NCI-H187 treated with DMSO at 0.1 percent for 48 hours (cell line): ENCODE measurements at regions not wholly inside any gene's neighbourhood (a gene's known extent, or its start where the extent isn't known, plus 50 kb on each side); places are given as distances from the start of the nearest gene placed in this dataset.
"Not testable (repeated sequence)": the region's sequence is repeated elsewhere in the genome, so short reads cannot be mapped to it uniquely, and the experiment has no call there.

Experiments
- DNase-seq: peaks from one replicate; lab custom pipeline; 2025; lab: John Stamatoyannopoulos, UW

DNA sequence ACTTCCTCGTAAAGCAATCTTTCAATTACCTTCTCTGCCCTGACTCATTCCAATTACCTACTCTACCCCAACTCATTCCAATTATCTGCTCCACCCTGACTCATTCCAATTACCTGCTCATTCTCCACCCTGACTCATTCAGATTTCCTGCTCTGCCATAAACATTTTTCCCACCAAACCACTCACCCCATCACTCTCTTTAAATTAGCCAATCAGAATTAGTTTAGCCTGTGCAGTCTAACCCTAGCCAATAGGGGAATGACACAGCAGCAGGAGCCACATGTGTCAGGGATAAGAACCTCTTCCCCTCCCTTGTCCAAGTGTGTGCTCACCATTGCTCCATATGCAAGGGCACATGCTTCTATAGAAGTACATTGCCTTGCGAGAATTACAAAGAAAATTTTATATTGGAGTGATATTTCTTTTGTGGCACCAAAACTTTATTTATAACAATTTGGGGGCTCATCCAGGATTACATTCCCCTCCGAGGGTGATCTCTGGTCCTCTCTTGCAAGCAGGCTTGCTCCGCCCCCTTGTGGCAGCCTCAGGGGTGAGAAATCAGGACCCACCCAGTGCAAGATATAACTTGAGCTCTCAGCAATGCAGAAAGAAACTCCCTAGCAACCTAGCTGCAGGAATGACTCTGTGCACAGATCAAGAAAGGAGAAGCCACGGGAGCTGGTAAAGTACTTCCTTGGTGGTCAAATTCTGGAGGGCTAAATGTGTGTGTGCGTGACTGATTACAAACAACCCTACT lies 551.9 kb upstream of the EYS start:
- DNase-seq: not testable (repeated sequence)

DNA sequence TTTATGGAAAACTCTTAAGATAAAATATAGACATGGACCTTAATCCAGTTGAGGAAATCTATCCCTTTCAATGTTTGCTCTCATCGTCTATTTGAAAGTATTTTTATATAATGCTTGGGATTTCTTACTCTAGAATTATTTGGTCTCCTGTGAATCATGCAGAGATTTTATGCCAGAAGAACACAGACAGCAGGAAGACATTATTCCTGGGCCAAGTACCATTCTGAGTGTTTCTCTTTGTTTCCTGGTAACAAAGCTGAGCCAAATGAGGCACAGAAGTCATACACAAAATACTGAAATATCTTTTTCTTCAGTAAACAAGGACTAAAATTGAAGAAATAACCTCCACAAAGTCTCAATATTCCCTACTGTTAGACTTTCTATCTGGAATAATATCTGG lies 538.2 kb upstream of the EYS start:
- DNase-seq: no peak

DNA sequence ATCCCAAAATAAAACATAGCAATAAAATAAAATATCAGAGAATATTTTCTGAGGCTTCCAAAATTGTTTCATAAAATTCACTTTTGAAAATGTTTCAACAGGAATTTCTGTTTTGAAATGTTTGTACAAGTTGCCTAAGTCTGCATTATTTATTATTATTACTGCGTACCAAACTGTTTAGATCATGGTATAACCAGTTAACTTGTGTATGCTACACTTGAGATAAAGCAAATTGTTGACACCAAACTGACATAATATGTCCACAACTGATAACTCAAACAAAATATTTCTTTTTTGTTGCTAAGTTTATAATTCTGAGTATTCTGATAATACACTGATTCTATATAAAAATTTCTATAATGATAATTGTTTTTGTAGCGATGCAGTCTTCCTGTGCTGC lies 531.8 kb upstream of the EYS start:
- DNase-seq: no peak

DNA sequence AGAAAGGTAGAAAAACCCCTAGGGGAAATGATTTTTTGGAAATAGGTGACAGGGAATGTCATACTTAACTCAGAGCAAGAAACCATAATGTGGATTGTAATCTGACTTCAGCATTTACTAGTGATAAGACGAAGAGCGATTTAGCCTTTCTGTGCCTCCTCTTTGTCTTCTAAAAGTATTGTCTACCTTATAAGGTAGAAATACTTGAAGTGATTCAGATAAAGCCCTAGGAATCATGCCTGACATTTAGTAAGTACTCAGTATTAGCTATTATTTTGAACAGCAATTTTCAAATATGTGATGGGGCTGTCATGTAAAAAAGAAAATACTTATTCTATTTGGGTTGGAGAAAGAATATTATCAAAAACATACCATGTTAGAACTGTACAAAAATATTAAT lies 525.9 kb upstream of the EYS start:
- DNase-seq: no peak

DNA sequence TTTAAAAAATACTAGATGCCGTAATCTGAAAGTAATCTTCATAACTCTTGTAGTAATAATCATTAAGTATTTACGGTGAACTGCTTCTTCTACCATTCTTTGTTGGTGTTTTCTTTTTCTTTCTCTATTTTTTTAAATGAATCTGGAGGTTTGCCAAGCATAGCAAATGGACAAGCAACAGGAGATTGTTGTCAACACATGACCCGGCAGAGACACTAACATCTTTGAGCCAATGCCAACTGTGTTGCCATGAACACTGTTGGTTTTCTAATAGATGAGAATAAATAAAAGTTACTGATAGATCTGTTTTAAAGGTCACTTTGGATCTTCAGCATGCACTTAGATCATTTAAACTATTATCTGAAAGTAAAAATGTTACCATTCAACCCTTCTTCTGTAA lies 523.6 kb upstream of the EYS start:
- DNase-seq: no peak

DNA sequence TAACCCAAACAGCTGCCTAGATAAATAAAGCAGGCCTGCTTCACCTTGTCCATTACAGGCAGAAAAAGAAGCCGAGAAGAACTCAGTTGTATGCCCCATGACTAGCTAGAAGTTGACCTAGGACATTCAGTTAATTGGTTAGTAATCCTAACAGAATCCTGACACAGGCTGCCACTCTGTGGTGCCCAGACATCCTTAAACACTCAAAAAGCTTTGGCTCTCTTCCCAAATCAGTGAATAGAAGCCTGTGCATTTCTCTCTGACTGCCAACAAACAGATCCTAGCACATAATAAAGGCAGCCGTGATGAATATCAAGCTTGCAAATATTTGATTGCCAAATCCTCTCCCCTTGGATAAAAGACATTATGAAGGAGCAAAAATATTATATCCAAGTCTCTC lies 519.1 kb upstream of the EYS start:
- DNase-seq: no peak

DNA sequence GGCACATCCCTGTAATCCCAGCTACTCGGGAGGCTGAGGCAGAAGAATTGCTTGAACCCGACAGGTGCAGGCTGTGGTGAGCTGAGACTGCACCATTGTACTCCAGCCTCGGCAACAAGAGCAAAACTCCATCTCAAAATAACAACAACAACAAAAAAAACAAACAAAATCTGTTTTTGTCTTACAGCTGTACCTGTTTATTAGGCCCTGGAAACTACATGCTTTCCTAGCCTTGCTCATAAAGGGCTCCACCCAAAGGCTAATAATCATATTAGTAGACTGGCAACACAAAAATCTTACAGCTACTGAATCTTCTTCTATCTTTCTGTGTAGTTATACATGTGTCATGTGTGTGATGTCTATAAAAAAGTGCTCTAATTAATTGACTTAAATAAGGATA lies 503.9 kb upstream of the EYS start:
- no peak for DNase-seq

DNA sequence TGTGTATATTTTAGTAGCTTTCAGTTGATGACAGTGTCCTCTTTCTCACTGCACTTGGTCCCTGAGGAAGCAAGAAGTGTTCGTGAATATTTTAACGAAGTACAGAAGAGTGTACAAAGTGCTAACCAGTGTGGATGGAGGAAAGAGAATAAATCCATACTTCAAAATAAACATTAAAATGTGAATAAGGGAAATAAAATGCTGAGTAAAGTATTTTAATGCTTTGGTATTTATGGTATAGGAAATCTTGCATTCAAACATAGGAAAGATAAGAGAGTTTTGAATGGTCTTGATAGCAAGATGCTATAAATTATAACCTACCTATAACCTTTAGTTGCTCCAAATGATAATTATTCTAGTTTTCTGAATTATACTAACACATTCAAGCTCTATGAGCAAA lies 493.4 kb upstream of the EYS start:
- no peak for DNase-seq

DNA sequence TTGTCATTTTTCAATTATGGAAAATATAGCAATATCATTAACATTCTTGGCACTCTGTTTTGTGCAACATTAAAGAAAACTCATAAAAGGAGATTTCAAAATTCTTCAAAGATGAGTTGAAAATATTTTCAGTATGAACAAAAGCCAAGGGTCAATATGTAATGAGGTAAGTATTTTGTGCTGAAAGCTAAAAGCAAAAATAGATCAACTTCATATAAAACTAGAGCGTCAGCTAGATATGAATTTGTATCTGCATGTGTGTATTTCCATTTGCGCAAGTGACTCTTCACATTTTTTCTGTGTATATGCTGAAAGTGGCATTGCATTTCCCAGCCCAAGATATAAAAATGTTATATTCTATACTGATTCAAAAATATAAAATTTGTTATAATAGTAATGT lies 492.1 kb upstream of the EYS start:
- no peak for DNase-seq

DNA sequence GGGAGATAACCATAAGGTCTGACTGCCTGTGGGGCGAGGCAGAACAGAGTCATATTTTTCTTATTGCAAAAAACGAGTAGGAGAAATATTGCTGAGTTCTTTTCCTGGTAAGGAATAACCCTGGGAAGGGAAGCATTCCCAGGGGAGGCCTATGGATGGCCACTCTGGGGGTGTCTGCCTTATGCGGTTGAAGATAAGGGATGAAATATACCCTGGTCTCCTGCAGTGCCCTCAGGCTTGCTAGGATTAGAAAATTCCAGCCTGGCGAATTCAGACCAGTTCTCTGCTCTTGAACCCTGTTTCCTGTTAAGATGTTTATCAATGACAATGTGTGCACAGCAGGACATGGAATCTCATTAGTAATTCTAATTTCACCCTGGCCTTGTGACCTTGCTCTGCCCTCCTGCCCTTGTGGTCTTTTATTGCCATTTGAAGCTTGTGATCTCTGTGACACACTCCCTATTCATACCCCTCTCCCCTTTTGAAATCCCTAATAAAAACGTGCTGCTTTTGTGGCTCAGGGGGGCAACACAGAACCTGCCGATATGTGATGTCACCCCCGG lies 491.1 kb upstream of the EYS start:
- DNase-seq: no peak

DNA sequence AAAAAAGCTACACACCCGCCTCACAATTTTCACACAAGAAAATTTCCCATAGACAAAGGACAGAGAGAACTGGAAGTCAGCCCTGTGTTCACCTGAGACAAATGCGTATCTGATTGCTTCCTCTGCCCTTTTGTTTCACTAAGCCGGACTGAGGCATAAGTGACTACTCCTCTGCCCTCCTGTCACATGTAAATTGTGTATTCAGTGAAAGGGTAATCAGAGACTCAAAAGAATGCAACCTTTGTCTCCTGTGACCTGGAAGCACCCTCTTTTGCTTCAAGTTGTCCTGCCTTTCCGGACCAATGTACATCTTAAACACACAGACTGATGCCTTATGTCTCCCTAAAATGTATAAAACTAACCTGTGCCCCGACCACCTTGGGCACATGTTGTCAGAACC lies 483.8 kb upstream of the EYS start:
- DNase-seq: no peak

DNA sequence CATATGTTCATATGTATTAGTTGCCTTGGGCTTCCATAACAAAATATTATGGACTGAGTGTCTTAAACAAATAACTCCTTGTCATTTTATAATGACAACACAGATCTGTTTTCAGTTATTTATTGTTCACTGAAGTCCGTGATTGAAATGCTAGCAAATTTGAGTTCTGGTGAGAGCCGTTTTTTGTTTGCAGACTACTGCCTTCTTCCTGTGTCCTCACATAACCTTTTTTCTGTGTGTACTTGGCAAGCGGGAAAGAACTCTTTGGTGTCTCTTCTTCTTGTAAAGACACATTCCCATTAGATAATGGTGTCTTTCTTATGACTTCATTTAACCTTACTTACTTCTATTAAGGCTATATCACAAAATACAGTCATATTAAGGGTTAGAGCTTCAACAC lies 482.9 kb upstream of the EYS start:
- no peak for DNase-seq

DNA sequence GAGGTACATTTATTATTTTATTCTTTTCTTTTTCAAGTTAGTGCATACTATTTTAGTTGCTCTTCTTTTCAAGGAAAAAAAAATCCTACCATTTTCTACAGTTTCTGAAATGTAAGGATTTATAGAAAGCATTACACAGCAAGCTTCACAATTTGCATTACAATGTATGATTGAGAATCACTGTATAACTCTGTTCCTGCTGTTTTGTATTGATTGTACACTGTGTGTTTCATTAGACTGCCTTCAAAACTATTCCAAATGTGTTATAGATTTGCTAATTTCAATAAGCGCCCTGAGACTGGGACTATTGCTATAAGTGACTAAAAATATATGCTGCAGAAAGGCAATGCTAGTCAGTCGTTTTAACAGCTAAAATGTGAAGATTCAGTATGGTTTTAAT lies 479.7 kb upstream of the EYS start:
- no peak for DNase-seq

DNA sequence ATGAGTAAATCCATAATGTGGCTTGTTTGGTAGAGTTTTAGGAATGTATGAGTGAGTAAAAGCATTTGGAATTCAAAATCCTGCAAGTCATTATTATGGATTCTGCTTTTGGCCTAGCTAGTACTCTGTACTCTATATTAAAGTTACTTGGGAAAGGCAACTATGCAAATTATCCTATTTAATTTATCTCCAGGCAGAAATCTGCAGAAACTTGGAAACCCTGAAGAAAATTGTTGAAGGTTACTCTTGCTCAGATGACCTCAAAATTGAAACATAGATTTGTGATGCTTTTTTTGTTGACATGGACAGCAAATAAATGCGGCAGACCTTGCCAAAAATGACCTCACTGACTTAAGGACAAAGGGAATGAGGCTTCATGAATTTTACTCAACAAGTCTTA lies 477.1 kb upstream of the EYS start:
- DNase-seq: no peak

DNA sequence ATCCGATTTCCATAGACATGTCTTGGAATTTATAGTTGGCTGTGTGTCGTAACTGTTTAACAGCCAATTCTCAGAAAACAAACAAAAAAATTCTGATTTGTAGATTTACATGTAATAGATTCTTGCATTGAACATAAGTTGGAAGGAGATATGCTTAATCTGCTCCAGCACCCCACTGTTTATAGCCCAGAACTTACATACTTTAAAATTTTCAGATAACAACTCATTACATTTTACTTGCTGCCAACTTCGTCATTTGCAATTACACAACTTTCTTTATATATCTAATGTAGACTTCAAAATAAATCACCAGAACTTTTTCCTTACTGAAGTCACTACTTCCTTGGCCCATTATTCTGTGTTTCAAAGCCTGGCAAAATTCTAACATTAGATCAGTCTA lies 472.3 kb upstream of the EYS start:
- no peak for DNase-seq

DNA sequence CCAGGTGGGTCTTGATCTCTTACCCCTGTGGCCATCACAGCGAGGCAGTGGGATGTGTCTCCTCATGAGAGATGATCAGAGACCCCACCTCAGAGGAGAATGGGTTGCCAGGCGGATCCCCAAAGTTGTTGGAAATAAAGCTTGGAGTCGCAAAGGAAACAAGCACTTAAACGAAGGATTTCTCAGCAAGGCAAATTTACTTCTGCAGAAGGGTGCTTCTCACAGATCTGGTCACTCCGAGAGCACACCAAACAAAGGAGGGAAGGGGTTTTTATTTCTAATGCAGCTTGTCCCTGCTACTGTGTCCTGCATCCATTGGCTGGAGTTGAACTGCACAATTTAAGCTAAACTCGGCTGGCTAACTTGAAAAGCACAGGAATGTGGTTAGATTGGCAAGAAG lies 466.6 kb upstream of the EYS start:
- no peak for DNase-seq

DNA sequence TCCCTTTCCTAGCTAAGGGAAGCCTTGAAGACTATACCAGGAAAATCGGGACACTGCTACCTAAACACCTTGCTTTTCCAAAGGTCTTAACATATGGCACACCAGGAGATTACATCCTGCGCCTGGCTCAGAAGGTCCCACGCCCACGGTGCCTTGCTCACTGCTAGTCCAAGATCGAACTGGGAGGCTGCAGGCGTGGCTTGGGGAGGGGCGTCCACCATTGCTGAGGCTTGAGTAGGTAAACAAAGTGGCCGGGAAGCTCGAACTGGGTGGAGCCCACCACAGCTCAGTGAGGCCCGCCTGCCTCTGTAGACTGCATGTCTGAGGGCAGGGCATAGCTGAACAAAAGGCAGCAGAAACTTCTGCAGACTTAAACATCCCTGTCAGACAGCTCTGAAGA lies 459.7 kb upstream of the EYS start:
- DNase-seq: not testable (repeated sequence)

DNA sequence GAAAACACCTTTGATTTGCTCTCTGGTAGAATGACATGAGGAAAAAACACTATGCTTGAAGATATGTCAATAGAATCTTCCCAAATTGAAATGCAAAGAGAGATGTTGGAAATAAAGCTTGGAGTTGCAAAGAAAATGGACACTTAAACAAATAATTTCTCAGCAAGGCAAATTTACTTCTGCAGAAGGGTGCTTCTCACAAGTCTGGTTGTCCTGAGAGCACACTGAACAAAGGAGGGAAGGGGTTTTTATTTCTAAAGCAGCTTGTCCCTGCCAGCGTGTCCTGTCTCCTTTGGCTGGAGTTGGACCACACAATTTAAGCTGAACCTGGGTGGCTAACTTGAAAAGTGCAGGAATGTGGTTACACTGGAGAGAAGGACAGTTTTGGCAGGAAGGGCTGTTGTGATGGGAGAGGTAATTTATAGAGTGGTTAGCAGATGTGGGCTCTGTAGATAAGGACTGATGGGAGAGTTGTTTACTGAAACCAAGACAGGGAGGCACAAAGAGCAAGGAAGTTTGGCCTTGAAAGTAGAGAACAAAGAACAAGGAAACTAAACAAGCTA lies 454.6 kb upstream of the EYS start:
- no peak for DNase-seq

DNA sequence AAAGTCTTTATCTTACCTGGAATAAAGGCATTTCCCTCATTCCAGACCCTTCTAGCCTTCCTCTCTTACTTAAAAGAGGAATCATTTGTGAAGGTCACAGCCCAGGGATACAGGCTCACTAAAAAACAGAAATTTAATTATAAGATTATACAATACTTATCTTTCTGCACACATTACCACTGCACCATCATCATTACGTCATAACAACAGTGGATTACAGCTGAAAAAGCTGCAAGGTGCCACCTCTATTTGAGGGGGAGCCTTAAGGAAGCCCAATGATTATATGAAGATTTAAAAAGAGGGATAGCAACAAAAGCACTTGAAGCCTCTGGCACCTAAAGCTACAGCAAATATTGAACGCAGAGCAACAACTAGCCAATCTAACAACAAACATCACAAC lies 452.9 kb upstream of the EYS start:
- no peak for DNase-seq

DNA sequence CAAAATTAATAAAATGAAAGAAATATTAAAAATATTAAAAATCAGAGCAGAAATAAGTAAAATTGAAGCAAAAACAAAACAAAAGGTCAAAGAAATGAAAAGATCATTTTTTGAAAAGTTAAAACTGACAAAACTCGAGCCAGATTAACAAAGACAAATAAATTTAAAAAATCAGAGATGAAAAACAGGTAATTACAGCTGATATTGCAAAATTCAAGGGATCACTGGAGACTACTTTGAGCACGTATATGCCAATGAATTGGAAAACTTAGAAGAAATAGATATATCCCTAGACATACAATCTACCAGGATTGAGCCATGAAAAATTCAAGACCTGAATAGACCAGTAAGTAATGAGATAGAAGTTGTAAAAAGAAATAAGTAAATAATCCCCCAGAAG lies 446.2 kb upstream of the EYS start:
- no peak for DNase-seq

DNA sequence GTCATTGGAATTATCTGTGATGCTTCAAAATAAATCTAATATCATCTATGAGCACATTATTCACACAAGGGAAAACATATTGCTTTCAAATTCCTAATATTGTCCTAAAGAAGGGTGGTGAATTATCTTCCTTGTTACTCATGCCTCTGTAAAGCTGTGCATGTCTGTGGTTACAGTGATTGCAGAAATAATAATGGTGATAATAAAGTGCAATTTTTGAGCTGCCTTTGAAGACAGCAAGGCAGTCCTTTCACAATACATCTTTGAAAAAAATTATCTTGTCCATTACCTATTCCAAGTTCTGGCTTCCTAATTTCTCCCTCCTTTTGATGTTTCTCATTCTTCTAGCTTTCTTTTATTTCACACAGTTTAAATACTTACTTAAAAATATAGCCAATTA lies 442.1 kb upstream of the EYS start:
- DNase-seq: no peak

DNA sequence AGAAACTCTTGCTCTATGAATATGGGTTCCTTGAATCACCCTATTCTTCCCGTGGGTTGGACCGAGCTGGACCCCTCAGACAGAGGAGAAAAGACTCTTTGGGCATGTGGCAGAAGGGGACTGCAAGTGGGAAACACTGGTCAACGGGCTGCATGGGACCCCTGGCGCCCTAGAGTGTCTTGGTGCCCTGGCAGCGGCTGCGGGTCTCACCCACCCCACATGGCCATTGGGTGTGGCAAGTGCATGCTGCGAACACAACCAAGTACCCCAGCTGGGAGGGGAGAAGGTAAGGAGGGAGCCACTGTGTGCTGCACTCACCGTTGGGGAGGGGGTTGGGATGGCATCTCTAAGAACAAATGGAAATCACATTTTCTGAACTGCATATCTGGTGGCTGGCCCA lies 438.8 kb upstream of the EYS start:
- DNase-seq: no peak

DNA sequence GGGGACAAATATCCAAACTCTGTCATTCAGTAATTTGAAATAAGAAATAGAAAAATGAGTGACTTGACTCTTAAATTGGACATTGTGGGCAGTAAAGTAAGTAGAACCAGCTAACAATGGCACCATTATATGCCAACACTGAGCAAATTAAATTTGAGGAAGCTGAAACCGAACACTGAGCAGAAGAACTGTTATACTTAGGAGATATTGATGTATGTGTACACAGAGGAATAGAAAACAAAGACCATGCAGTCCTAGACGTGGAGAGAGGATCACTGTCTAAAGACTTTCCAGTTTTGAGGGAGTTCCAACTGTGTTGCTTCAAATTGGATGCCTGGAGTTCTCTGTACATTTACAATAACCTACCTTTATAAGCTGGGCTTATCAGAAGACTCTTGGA lies 427.0 kb upstream of the EYS start:
- no peak for DNase-seq

DNA sequence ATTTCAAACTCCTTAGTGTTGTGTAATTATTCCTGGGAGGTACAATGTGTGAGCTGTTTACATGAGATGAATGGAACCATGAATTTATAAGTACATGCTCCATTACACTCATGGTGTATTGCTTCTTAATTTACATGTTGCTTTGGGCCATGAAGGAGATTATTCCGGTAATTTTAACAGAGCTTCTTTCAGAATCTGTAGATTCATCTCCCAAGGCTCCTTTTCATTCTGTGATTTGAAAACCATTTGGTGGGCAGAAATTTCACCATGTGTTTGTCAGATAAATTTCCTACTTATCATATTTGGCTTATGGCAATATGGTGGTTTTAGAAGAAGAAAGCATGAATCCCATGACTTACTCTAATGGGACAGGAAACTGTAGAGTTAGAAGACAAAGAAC lies 421.6 kb upstream of the EYS start:
- DNase-seq: no peak
